ENCODE measurements at regions not wholly inside any gene's neighbourhood (a gene's known extent, or its start where the extent isn't known, plus 50 kb on each side); places are given as distances from the start of the nearest gene placed in this dataset.

GRCh38 chr7:89232-90019, 102.9 kb upstream of the FAM20C start:
- DNase-seq, result peak in 1 of 2 donors; percentile 51
- 65 to 76% (median 74%) methylated on average over 8 to 9 of the region's 9 CpGs for WGBS, 5 donors
- H3K27me3 ChIP-seq, result no peaks in the 10 kb centered on the region
- H3K4me3 ChIP-seq, result no peak overlapping the region
- peaks cover 22 to 43% (median 32%) of the 10 kb centered on the region in 4 donors for H3K4me1 ChIP-seq
- intact Hi-C loops (cut with DNase I; ENCODE audit: low total_unique reads), result no loop called here
- no peaks in the 10 kb centered on the region for H3K36me3 ChIP-seq
- peak overlapping the region in 4 of 5 donors; percentile 53 to 70 (median 64) for H3K27ac ChIP-seq
- H3K9me3 ChIP-seq, result no peaks in the 10 kb centered on the region
- no peak for TF ChIP-seq POLR2A (IDR thresholded peaks at IDR 0.05)
- TF ChIP-seq POLR2AphosphoS5 (IDR thresholded peaks at IDR 0.05), result peak in 1 of 3 donors; percentile 35

- intact Hi-C loops (cut with DNase I; ENCODE audit: low total_unique reads), result no loop called here
- Histone ChIP-seq H3K27me3 (no peaks in the 10 kb centered on the region), H3K27ac (peak overlapping the region in 4 of 5 donors; percentile 53 to 70 (median 64)), H3K36me3 (no peaks in the 10 kb centered on the region), H3K4me3 (no peak overlapping the region), H3K9me3 (no peaks in the 10 kb centered on the region), H3K4me1 (peaks cover 22 to 39% (median 29%) of the 10 kb centered on the region in 4 donors)
- no peak for DNase-seq
- TF ChIP-seq CTCF (IDR thresholded peaks at IDR 0.05) (no peak), POLR2AphosphoS5 (IDR thresholded peaks at IDR 0.05) (peak in 1 of 3 donors; percentile 7)
- WGBS, 5 donors, result 67 to 74% (median 70%) methylated on average over 13 of the region's 13 CpGs
Measured at GRCh38 chr7:90111-91063, 102.0 kb upstream of the FAM20C start.

- WGBS, 5 donors, result 86 to 92% (median 90%) methylated on average over 13 to 18 of the region's 18 CpGs
- DNase-seq, result no peak
- no peaks in the 10 kb centered on the region for H3K9me3 ChIP-seq
- H3K36me3 ChIP-seq, result no peaks in the 10 kb centered on the region
- no peak overlapping the region for H3K27ac ChIP-seq
- no peak overlapping the region for H3K4me3 ChIP-seq
- intact Hi-C loops (cut with DNase I; ENCODE audit: low total_unique reads), result no loop called here
- no peaks in the 10 kb centered on the region for H3K27me3 ChIP-seq
- H3K4me1 ChIP-seq, result peaks cover 22 to 32% (median 27%) of the 10 kb centered on the region in 4 donors
- TF ChIP-seq CTCF (IDR thresholded peaks at IDR 0.05) (no peak), POLR2AphosphoS5 (IDR thresholded peaks at IDR 0.05) (no peak), EP300 (IDR thresholded peaks at IDR 0.05) (no peak), POLR2A (IDR thresholded peaks at IDR 0.05) (no peak)
Measured at GRCh38 chr7:91396-92175, 100.8 kb upstream of the FAM20C start.

GRCh38 chr7:92231-92674, 100.1 kb upstream of the FAM20C start:
- intact Hi-C loops (cut with DNase I; ENCODE audit: low total_unique reads), result no loop called here
- Histone ChIP-seq H3K9me3 (no peaks in the 10 kb centered on the region), H3K4me1 (peaks cover 22 to 32% (median 27%) of the 10 kb centered on the region in 4 donors), H3K36me3 (no peaks in the 10 kb centered on the region), H3K27ac (no peak overlapping the region), H3K27me3 (no peaks in the 10 kb centered on the region), H3K4me3 (no peak overlapping the region)
- no peak for TF ChIP-seq POLR2A (IDR thresholded peaks at IDR 0.05)
- TF ChIP-seq CTCF (IDR thresholded peaks at IDR 0.05), result no peak
- no peak for TF ChIP-seq EP300 (IDR thresholded peaks at IDR 0.05)
- no peak for TF ChIP-seq POLR2AphosphoS5 (IDR thresholded peaks at IDR 0.05)
- no peak for DNase-seq
- 67 to 87% (median 81%) methylated on average over 6 of the region's 6 CpGs for WGBS, 5 donors
